ENCODE measurements at regions not wholly inside any gene's neighbourhood (a gene's known extent, or its start where the extent isn't known, plus 50 kb on each side); places are given as distances from the start of the nearest gene placed in this dataset.
A peak's percentile ranks its signal among the peaks of the same experiment; 100 is the strongest.

DNA sequence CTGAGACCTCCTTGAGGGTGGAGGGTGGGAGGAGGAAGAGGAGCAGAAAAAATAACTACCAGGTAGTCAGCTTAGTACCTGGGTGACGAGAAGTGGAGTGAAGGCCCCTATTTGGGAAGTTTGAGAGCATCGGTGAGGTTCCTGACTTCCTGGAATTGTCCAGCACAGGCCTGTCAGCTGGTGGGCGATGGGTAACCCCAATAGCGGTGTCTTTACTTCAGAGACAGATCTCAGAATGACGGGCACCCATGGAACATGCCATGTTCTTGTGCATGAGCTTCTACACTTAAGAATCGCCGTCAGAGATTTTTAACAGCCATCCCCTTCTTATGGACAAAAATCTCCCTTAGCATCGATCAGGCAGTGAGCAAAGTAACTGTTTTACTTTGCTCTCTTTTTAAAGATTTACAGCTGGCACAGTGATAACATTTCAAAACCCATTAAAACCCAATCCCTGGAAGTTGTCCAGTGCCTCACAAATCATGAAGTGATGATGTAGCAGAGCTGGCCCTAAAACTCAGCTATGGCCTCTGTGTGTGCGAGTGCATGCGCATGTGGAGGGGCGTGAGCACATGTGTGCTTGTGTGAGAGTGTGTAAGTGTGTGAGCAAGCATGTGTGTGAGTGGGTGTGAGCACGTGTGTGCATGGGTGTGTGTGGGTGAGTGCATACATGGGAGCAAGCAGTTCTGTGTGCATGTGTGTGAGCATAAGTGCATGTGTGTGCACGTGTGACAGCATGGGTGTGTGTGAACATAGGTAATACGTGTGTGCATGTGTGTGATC lies 85.2 kb downstream of the DLL1 start:
- no peak overlapping the region for H2BK15ac ChIP-seq (ENCODE audit: low read length)
- H3K4ac ChIP-seq (replicated peaks; ENCODE audit: insufficient read length, low read depth, low read length): peak overlapping the region; percentile 6
- H2BK20ac ChIP-seq (ENCODE audit: low read length): 0 out of 2 replicates have a peak overlapping the region, but pooled peaks have one; percentile 23
- no peak overlapping the region for H2AFZ ChIP-seq (ENCODE audit: low read length)
- H3K27ac ChIP-seq (ENCODE audit: low read depth, low read length): no peak overlapping the region
- peak overlapping the region; percentile 84 for H4K91ac ChIP-seq (replicated peaks; ENCODE audit: insufficient read length, low read length)
- POLR2A ChIA-PET (ENCODE audit: partially characterized antibody): no interaction called here
- FAIRE-seq (no peak), DNase-seq (ENCODE audit: low read depth in 1 of 2, low spot score in 2 of 2) (no peak)
- H3K79me2 ChIP-seq (ENCODE audit: control insufficient read depth in 1 of 2, insufficient read depth in 2 of 2, low read length in 2 of 2): no peaks in the 10 kb centered on the region
- H3K18ac ChIP-seq (ENCODE audit: extremely low read depth, low read length): no peak overlapping the region
- H3K4me2 ChIP-seq (ENCODE audit: insufficient read depth in 1 of 2, low read depth in 2 of 2, low read length in 2 of 2): no peak overlapping the region
- no peaks in the 10 kb centered on the region; the same call in 1 of the 2 replicates for H3K79me1 ChIP-seq (ENCODE audit: low read depth, low read length)
- peak overlapping the region; percentile 86 for H3K23ac ChIP-seq (ENCODE audit: insufficient read length)
- H4K8ac ChIP-seq (ENCODE audit: extremely low read depth, insufficient read depth, low read length): no peak overlapping the region
- whole genome bisulfite sequencing, 2 experiments (ENCODE audit: extremely low coverage in 1 of 2, insufficient coverage in 1 of 2, insufficient read length in 1 of 2, insufficient replicate concordance in 2 of 2, low coverage in 1 of 2, low lambda C conversion rate in 2 of 2, missing lambda C conversion rate in 1 of 2): 83% methylated on average over 14 of the region's 14 CpGs; no CpG with 5 or more reads in 1 of the 2 experiments
- H2AK5ac ChIP-seq (ENCODE audit: low read depth, low read length): peak overlapping the region; percentile 71
- H3K23me2 ChIP-seq (ENCODE audit: low read depth, low read length): no peaks in the 10 kb centered on the region; the same call in 1 of the 2 replicates
- H2BK12ac ChIP-seq (ENCODE audit: low read depth, low read length): 0 out of 2 replicates have a peak overlapping the region, but pooled peaks have one; percentile 1
- no peaks in the 10 kb centered on the region for H3K36me3 ChIP-seq (ENCODE audit: control insufficient read depth in 2 of 4, insufficient read depth in 4 of 4, low read length in 3 of 4)
- no peaks in the 10 kb centered on the region for H3K4me1 ChIP-seq (replicated peaks in 1 of 4; ENCODE audit: control insufficient read depth in 3 of 4, insufficient read depth in 4 of 4, low read length in 3 of 4)
- H2BK120ac ChIP-seq (replicated peaks; ENCODE audit: low read depth, low read length): no peak overlapping the region
- peaks cover 0 to 6% of the 10 kb centered on the region in 2 experiments; a peak in 1 of 4 replicates for H3K9me3 ChIP-seq (ENCODE audit: insufficient read depth in 2 of 2, low read depth in 1 of 2, low read length in 1 of 2)
- H3K9ac ChIP-seq (replicated peaks in 1 of 4; ENCODE audit: extremely low read depth in 1 of 4, low read depth in 3 of 4, low read length in 3 of 4): no peak overlapping the region
- H4K20me1 ChIP-seq (replicated peaks in 1 of 2; ENCODE audit: control insufficient read depth in 1 of 2, insufficient read depth in 2 of 2, low read length in 2 of 2): peaks cover 0 to 5% of the 10 kb centered on the region in 2 experiments
- H3K14ac ChIP-seq (ENCODE audit: insufficient read length): no peak overlapping the region
- CTCF ChIA-PET (ENCODE audit: partially characterized antibody): interaction anchor here (1.2 to 1.6 kb wide), 4 partner anchors 25 to 374 kb away, joined by 3 to 5 read pairs (median 4); no protein-coding TSS in a partner anchor
- H3K56ac ChIP-seq (replicated peaks; ENCODE audit: insufficient read length, low read depth, low read length): no peak overlapping the region
- H2BK5ac ChIP-seq (ENCODE audit: low read depth, low read length): no peak overlapping the region; the same call in 1 of the 2 replicates
- no peak overlapping the region for H3K4me3 ChIP-seq (ENCODE audit: extremely low read depth in 1 of 4, insufficient read depth in 2 of 4, low read depth in 3 of 4, low read length in 4 of 4)
- no peak overlapping the region for H4K5ac ChIP-seq (ENCODE audit: insufficient read length, low read depth, low read length)
- H3K27me3 ChIP-seq (replicated peaks in 1 of 4; ENCODE audit: control insufficient read depth in 3 of 4, extremely low read depth in 1 of 4, insufficient read depth in 3 of 4, low read length in 3 of 4): no peaks in the 10 kb centered on the region; a peak in 1 of 7 replicates
- TF ChIP-seq KDM1A (IDR thresholded peaks at IDR 0.05; ENCODE audit: borderline replicate concordance, low read length) (no peak), EZH2 (IDR thresholded peaks at IDR 0.05; ENCODE audit: low read depth, low read length, severe bottlenecking) (no peak), SRF (IDR thresholded peaks at IDR 0.05; ENCODE audit: low read depth, low read length) (no peak), POU5F1 (IDR thresholded peaks at IDR 0.05; ENCODE audit: low read depth, low read length) (no peak), SIN3A (conservative IDR thresholded peaks at IDR 0.05 in 1 of 2, IDR thresholded peaks at IDR 0.05 in 1 of 2; ENCODE audit: low read depth in 1 of 2, low read length in 2 of 2) (no peak), SIRT6 (IDR thresholded peaks at IDR 0.05; ENCODE audit: low read length) (no peak), PHF8 (conservative IDR thresholded peaks at IDR 0.05; ENCODE audit: low read depth, low read length) (no peak), TEAD4 (IDR thresholded peaks at IDR 0.05; ENCODE audit: low read depth, low read length) (no peak), RAD21 (IDR thresholded peaks at IDR 0.05 in 1 of 2, conservative IDR thresholded peaks at IDR 0.05 in 1 of 2; ENCODE audit: low read depth in 2 of 2, low read length in 2 of 2) (no peak), SIX5 (IDR thresholded peaks at IDR 0.05; ENCODE audit: low read depth, low read length) (no peak)
- TF ChIP-seq, protein P1, sequence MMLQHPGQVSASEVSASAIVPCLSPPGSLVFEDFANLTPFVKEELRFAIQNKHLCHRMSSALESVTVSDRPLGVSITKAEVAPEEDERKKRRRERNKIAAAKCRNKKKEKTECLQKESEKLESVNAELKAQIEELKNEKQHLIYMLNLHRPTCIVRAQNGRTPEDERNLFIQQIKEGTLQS (IDR thresholded peaks at IDR 0.05; ENCODE audit: insufficient read depth, low read depth, low read length): no peak

Measured in H1 (cell line).